ENCODE measurements at regions not wholly inside any gene's neighbourhood (a gene's known extent, or its start where the extent isn't known, plus 50 kb on each side); places are given as distances from the start of the nearest gene placed in this dataset.

DNA sequence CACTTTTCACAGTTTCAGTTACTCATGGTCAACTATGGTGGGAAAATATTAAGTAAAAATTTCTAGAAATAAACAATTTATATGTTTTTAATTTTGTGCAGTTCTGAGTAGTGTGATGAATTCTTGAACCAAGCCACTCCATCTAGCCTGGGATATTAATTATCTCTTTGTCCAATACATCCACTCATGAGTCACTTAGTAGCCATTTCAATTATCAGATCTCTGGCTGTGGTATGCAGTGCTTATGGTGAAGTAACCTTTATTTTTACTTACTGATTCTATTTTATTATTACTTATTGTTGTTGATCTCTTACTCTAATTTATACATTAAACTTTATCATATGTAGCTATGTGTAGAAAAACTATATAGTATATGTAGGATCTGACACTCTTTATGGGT, 128.9 kb upstream of the KLHL1 start:
- Histone ChIP-seq H3K27me3 (ENCODE audit: insufficient read depth) (no peaks in the 10 kb centered on the region), H3F3A (replicated peaks; ENCODE audit: insufficient read depth) (no peaks in the 10 kb centered on the region), H3K4me1 (ENCODE audit: control insufficient read depth in 1 of 2, insufficient read depth in 2 of 2, low read depth in 1 of 2, low read length in 1 of 2) (no peaks in the 10 kb centered on the region), H3K4me2 (no peak overlapping the region), H3K9me3 (no peaks in the 10 kb centered on the region), H3K4me3 (ENCODE audit: low read depth in 2 of 2, low read length in 1 of 2) (no peak overlapping the region), H3K36me3 (replicated peaks in 1 of 2; ENCODE audit: control insufficient read depth in 1 of 2, insufficient read depth in 2 of 2, low read length in 1 of 2) (no peaks in the 10 kb centered on the region), H3K9ac (no peak overlapping the region), H3K27ac (ENCODE audit: low read depth in 2 of 2, low read length in 1 of 2) (no peak overlapping the region), H3K79me2 (ENCODE audit: insufficient read depth) (no peaks in the 10 kb centered on the region), H3K9me2 (no peaks in the 10 kb centered on the region), H4K20me1 (ENCODE audit: insufficient read depth) (no peaks in the 10 kb centered on the region), H2AFZ (ENCODE audit: low read depth) (no peak overlapping the region)
- TF ChIP-seq, protein P1, sequence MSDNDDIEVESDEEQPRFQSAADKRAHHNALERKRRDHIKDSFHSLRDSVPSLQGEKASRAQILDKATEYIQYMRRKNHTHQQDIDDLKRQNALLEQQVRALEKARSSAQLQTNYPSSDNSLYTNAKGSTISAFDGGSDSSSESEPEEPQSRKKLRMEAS (IDR thresholded peaks at IDR 0.05; ENCODE audit: low read depth) = no peak
- TF ChIP-seq SIN3A (IDR thresholded peaks at IDR 0.05; ENCODE audit: borderline replicate concordance, low read depth, low read length) = no peak
- TF ChIP-seq RAD21 (IDR thresholded peaks at IDR 0.05; ENCODE audit: low read length) = no peak
- no peak for TF ChIP-seq MXI1 (IDR thresholded peaks at IDR 0.05; ENCODE audit: low read depth, low read length)
- TF ChIP-seq, protein P2, sequence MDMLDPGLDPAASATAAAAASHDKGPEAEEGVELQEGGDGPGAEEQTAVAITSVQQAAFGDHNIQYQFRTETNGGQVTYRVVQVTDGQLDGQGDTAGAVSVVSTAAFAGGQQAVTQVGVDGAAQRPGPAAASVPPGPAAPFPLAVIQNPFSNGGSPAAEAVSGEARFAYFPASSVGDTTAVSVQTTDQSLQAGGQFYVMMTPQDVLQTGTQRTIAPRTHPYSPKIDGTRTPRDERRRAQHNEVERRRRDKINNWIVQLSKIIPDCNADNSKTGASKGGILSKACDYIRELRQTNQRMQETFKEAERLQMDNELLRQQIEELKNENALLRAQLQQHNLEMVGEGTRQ (IDR thresholded peaks at IDR 0.05; ENCODE audit: borderline replicate concordance, low read depth, low read length) = no peak
- TF ChIP-seq, protein P3, sequence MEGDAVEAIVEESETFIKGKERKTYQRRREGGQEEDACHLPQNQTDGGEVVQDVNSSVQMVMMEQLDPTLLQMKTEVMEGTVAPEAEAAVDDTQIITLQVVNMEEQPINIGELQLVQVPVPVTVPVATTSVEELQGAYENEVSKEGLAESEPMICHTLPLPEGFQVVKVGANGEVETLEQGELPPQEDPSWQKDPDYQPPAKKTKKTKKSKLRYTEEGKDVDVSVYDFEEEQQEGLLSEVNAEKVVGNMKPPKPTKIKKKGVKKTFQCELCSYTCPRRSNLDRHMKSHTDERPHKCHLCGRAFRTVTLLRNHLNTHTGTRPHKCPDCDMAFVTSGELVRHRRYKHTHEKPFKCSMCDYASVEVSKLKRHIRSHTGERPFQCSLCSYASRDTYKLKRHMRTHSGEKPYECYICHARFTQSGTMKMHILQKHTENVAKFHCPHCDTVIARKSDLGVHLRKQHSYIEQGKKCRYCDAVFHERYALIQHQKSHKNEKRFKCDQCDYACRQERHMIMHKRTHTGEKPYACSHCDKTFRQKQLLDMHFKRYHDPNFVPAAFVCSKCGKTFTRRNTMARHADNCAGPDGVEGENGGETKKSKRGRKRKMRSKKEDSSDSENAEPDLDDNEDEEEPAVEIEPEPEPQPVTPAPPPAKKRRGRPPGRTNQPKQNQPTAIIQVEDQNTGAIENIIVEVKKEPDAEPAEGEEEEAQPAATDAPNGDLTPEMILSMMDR (IDR thresholded peaks at IDR 0.05) = no peak
- no peak for TF ChIP-seq EP300 (IDR thresholded peaks at IDR 0.05; ENCODE audit: borderline replicate concordance in 1 of 2, low read depth in 1 of 2, low read length in 1 of 2)
- TF ChIP-seq FOXJ3 (CRISPR knock-in tag; IDR thresholded peaks at IDR 0.05) = no peak
- ChIA-PET CTCF (no interaction called here), POLR2A (no interaction called here)
- DNase-seq = no peak

DNA sequence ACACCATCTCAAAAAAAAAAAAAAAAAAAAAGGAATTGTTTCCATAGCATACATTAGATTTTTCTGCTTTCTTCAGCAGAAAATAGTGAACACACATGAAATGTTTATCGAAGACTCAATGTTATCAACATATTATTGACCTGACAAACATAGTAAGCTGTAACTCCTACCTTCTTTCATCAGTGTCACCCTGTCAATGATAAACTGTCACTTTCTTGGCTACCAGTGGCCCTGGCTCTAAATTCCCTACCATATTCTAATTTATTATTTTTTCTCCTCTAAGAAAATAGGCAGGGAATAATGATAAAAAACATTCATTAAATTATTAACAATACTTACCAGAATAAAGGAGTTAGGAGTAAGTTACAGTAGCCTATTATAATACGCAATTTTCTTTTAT, 127.3 kb upstream of the KLHL1 start:
- no peaks in the 10 kb centered on the region for H3K36me3 ChIP-seq (replicated peaks in 1 of 2; ENCODE audit: control insufficient read depth in 1 of 2, insufficient read depth in 2 of 2, low read length in 1 of 2)
- no peak overlapping the region for H3K27ac ChIP-seq (ENCODE audit: low read depth in 2 of 2, low read length in 1 of 2)
- H2AFZ ChIP-seq (ENCODE audit: low read depth) = no peak overlapping the region
- H3K27me3 ChIP-seq (ENCODE audit: insufficient read depth) = no peaks in the 10 kb centered on the region
- TF ChIP-seq, protein P4, sequence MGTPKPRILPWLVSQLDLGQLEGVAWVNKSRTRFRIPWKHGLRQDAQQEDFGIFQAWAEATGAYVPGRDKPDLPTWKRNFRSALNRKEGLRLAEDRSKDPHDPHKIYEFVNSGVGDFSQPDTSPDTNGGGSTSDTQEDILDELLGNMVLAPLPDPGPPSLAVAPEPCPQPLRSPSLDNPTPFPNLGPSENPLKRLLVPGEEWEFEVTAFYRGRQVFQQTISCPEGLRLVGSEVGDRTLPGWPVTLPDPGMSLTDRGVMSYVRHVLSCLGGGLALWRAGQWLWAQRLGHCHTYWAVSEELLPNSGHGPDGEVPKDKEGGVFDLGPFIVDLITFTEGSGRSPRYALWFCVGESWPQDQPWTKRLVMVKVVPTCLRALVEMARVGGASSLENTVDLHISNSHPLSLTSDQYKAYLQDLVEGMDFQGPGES (IDR thresholded peaks at IDR 0.05; ENCODE audit: low read depth, low read length) = no peak
- TF ChIP-seq ELF1 (IDR thresholded peaks at IDR 0.05) (no peak), EP300 (IDR thresholded peaks at IDR 0.05; ENCODE audit: borderline replicate concordance in 1 of 2, low read depth in 1 of 2, low read length in 1 of 2) (no peak)
- TF ChIP-seq, protein P2 (IDR thresholded peaks at IDR 0.05; ENCODE audit: borderline replicate concordance, low read depth, low read length) = no peak
- no peaks in the 10 kb centered on the region for H4K20me1 ChIP-seq (ENCODE audit: insufficient read depth)
- no peaks in the 10 kb centered on the region for H3K9me2 ChIP-seq
- WGBS (ENCODE audit: low lambda C conversion rate) = 57% methylated on average over 2 of the region's 2 CpGs
- no peaks in the 10 kb centered on the region for H3K9me3 ChIP-seq
- no peak overlapping the region for H3K4me3 ChIP-seq (ENCODE audit: low read depth in 2 of 2, low read length in 1 of 2)
- H3F3A ChIP-seq (replicated peaks; ENCODE audit: insufficient read depth) = no peaks in the 10 kb centered on the region
- H3K4me1 ChIP-seq (ENCODE audit: control insufficient read depth in 1 of 2, insufficient read depth in 2 of 2, low read depth in 1 of 2, low read length in 1 of 2) = no peaks in the 10 kb centered on the region
- no peaks in the 10 kb centered on the region for H3K79me2 ChIP-seq (ENCODE audit: insufficient read depth)
- no peak overlapping the region for H3K4me2 ChIP-seq
- ChIA-PET CTCF (no interaction called here), POLR2A (no interaction called here)
- H3K9ac ChIP-seq = no peak overlapping the region
- DNase-seq = no peak
